ENCODE measurements at regions not wholly inside any gene's neighbourhood (a gene's known extent, or its start where the extent isn't known, plus 50 kb on each side); places are given as distances from the start of the nearest gene placed in this dataset.

DNA sequence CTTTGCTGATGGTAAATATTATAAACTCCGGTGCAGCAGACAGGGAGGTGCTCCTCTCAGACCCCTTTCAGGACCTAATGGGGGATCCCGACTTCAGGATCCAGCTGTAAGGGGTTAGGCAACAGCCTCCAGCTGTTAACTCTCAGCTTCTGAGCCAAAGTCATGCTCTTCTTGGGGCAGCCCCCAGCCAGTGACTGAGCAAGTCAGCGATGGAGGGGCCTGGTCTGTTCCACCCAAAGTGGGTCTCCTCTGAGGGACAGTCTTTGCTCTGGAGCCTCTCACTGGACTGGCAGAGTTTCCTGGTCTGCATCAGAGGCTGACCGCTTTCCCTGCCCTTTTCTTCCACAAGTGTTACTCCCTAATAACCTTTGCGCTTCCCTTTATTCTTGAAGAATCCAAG lies 184.2 kb upstream of the DIO3 start:
- no peak for TF ChIP-seq POLR2A (IDR thresholded peaks at IDR 0.05)
- TF ChIP-seq POLR2AphosphoS5 (IDR thresholded peaks at IDR 0.05; ENCODE audit: insufficient read depth in 1 of 2, low read depth in 1 of 2): no peak
- no peak for TF ChIP-seq CTCF (IDR thresholded peaks at IDR 0.05)
- intact Hi-C loops (cut with DNase I): no loop called here
- peaks cover 6% of the 10 kb centered on the region for H3K9me3 ChIP-seq
- no peak overlapping the region for H3K4me3 ChIP-seq
- H3K4me1 ChIP-seq: peaks cover 12% of the 10 kb centered on the region
- H3K27ac ChIP-seq: no peak overlapping the region
- no peaks in the 10 kb centered on the region for H3K27me3 ChIP-seq
- DNase-seq (ENCODE audit: extremely low spot score in 2 of 2): peak; percentile 80 to 91
- H3K36me3 ChIP-seq: no peaks in the 10 kb centered on the region

- H3K4me3 ChIP-seq: no peak overlapping the region
- no peak overlapping the region for H3K27ac ChIP-seq
- DNase-seq (ENCODE audit: extremely low spot score in 2 of 2): no peak
- H3K9me3 ChIP-seq: peaks cover 6% of the 10 kb centered on the region
- H3K4me1 ChIP-seq: peaks cover 3% of the 10 kb centered on the region
- no peak for TF ChIP-seq POLR2A (IDR thresholded peaks at IDR 0.05)
- TF ChIP-seq CTCF (IDR thresholded peaks at IDR 0.05): no peak
- no peak for TF ChIP-seq POLR2AphosphoS5 (IDR thresholded peaks at IDR 0.05; ENCODE audit: insufficient read depth in 1 of 2, low read depth in 1 of 2)
- no peaks in the 10 kb centered on the region for H3K36me3 ChIP-seq
- intact Hi-C loops (cut with DNase I): no loop called here
- H3K27me3 ChIP-seq: no peaks in the 10 kb centered on the region
Measured at GRCh38 chr14:101379842-101380241, 181.5 kb upstream of the DIO3 start.

DNA sequence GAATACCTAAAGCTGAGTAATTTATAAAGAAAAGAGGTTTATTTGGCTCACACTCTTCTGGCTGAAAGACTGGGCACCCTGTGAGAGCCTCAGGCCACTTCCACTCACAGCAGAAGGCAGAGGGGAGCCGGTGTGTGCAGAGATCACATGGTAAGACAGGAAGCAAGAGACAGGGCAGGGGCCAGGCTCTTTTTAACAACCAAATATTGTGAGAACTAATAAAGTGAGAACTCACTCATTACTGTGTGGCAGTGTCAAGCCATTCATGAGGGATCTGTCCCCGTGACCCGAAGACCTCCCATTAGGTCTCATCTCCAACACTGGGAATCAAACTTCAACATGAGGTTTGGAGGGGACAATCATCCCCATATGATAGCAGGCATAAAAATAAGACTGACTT lies 180.8 kb upstream of the DIO3 start:
- Histone ChIP-seq H3K36me3 (no peaks in the 10 kb centered on the region), H3K9me3 (peaks cover 6% of the 10 kb centered on the region), H3K27ac (no peak overlapping the region), H3K4me1 (no peaks in the 10 kb centered on the region), H3K4me3 (no peak overlapping the region), H3K27me3 (no peaks in the 10 kb centered on the region)
- DNase-seq (ENCODE audit: extremely low spot score in 2 of 2): peak in 1 of 2 donors; percentile 61
- no peak for TF ChIP-seq POLR2A (IDR thresholded peaks at IDR 0.05)
- no peak for TF ChIP-seq CTCF (IDR thresholded peaks at IDR 0.05)
- TF ChIP-seq POLR2AphosphoS5 (IDR thresholded peaks at IDR 0.05; ENCODE audit: insufficient read depth in 1 of 2, low read depth in 1 of 2): no peak
- intact Hi-C loops (cut with DNase I): no loop called here

GRCh38 chr14:101380940-101381339 lies 180.4 kb upstream of the DIO3 start:
- Histone ChIP-seq H3K4me3 (no peak overlapping the region), H3K9me3 (peaks cover 6% of the 10 kb centered on the region), H3K27ac (no peak overlapping the region), H3K4me1 (no peaks in the 10 kb centered on the region), H3K27me3 (no peaks in the 10 kb centered on the region), H3K36me3 (no peaks in the 10 kb centered on the region)
- no peak for TF ChIP-seq POLR2AphosphoS5 (IDR thresholded peaks at IDR 0.05; ENCODE audit: insufficient read depth in 1 of 2, low read depth in 1 of 2)
- no peak for TF ChIP-seq POLR2A (IDR thresholded peaks at IDR 0.05)
- TF ChIP-seq CTCF (IDR thresholded peaks at IDR 0.05): no peak
- no peak for DNase-seq (ENCODE audit: extremely low spot score in 2 of 2)
- intact Hi-C loops (cut with DNase I): no loop called here

GRCh38 chr14:101383737-101384338 lies 177.5 kb upstream of the DIO3 start:
- no peak overlapping the region for H3K27ac ChIP-seq
- H3K27me3 ChIP-seq: no peaks in the 10 kb centered on the region
- H3K4me1 ChIP-seq: no peaks in the 10 kb centered on the region
- no peak for DNase-seq (ENCODE audit: extremely low spot score in 2 of 2)
- no peak for TF ChIP-seq CTCF (IDR thresholded peaks at IDR 0.05)
- no peak for TF ChIP-seq POLR2AphosphoS5 (IDR thresholded peaks at IDR 0.05; ENCODE audit: insufficient read depth in 1 of 2, low read depth in 1 of 2)
- H3K9me3 ChIP-seq: peaks cover 6% of the 10 kb centered on the region
- H3K36me3 ChIP-seq: no peaks in the 10 kb centered on the region
- H3K4me3 ChIP-seq: no peak overlapping the region
- intact Hi-C loops (cut with DNase I): no loop called here

Data from vagina (tissue), 2 donors.